Stimulated activated CD4-positive, alpha-beta T cell treated with anti-CD3 and anti-CD28 coated beads, Interleukin-1b, Interleukin-23, amount 100 ng/mL, for 24 hours (primary cell): ENCODE measurements at regions not wholly inside any gene's neighbourhood (a gene's known extent, or its start where the extent isn't known, plus 50 kb on each side); places are given as distances from the start of the nearest gene placed in this dataset.

ENCODE experiments used
- DNase-seq, 4 experiments: peaks; one replicate each; pipeline ENCODE4 v3.0.0-alpha.2; 2020; ENCODE audit warnings: low read depth in 4 of 4, low spot score in 1 of 4

- DNase-seq = no peak
These were observed 191.9 kb upstream of the FN1 start for GRCh38 chr2:215627771-215628170.

DNA sequence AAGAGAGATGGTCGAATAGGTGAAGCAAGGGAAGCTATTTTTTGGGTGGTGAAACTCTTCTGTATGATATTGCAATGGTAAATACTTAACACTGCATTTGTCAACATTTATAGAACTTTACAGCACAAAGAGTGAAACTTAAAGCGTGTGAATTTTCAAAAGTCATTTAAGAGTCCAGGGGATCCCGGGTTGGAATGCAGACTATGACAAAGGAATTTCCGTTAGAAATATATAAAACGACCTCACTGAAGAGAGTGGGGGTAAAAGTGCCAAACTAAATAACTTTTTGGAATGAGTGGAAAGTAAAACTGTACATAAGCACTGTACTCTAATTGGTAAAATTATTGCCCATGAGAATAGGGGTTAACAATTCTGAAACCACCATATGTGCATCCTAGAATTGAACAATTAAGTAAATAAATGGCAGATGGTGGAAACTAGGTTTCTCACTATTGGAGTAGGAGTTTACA, 191.0 kb upstream of the FN1 start:
- DNase-seq = no peak

DNA sequence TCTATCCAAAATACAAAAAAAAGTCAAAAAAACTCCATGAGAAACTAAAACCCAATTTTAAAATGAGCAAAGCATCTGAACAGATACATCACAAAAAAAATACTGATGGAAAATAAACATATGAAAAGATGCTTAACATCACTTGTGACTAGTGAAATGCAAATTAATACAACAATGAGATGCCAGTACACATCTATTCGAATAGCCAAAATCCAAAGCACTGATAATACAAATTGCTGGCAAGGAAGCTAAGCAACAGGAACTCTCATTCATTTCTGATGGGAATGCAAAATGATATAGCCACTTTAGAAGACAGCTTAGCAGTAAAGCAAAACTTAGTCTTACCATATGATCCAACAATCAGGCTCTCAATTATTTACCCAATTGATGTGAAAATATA, 190.2 kb upstream of the FN1 start:
- no peak for DNase-seq

GRCh38 chr2:215625207-215625606, 189.3 kb upstream of the FN1 start:
- no peak for DNase-seq

DNA sequence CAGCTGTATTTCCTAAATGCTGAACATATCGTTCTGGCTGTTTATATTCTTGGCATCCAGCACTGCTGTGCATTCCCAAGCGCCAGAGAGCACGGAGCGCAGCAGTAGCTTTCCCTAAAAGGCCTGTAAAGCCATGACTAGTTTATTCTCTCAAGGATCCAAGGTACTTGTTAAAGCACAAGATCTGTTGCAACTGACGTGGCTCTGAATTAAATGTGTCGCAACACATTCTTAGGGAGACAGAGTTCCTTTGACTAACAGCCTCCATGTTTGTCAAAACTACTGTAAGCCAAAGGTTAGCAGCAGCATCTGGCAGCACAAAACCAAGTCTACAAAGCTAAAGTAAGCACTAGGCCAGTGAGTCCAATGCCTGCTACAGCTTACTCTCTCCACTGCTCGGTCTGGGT, 188.6 kb upstream of the FN1 start:
- DNase-seq = no peak

DNA sequence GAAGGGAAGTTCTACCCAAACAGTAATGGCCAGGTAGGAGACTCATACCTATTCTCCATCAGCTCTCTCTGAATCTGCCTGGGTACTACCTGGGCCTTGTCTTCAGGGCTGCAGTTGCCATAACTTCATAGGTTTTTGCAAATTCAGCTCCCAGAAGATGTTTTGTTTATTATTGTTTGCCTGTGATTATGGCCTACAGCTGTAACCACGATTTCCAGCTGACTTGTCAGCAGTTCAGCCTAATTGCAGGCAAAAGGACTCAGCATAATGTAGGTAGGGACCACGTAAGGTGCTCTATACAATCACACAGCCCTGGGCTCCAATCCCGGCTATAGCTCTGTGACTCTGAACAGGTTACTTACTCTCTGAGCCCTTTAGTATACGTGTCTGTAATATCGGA, 187.0 kb upstream of the FN1 start:
- DNase-seq = no peak

DNA sequence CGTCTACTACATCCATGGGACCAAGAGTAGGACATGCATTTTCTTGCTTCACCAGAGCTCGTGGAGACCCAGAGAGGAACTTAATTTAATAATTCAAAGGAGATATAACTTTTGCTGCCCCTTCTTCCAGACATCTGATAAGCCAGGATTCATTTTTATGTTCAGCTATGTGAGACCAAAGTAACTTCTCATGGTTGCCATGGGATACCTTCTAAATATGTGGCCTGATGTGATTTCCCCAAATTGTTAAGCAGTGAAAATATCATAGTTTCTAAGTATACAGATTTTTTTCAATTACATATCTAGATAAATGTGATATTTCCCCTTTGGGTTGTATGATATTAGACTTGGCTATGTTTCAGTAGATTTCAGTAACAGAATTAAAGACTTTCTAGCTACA, 185.5 kb upstream of the FN1 start:
- no peak for DNase-seq

- DNase-seq = no peak
These were observed 184.7 kb upstream of the FN1 start for GRCh38 chr2:215620528-215620927.

- no peak for DNase-seq
These were observed 184.1 kb upstream of the FN1 start for GRCh38 chr2:215619989-215620388.

- DNase-seq = no peak
These were observed 183.4 kb upstream of the FN1 start for GRCh38 chr2:215619022-215619958.

DNA sequence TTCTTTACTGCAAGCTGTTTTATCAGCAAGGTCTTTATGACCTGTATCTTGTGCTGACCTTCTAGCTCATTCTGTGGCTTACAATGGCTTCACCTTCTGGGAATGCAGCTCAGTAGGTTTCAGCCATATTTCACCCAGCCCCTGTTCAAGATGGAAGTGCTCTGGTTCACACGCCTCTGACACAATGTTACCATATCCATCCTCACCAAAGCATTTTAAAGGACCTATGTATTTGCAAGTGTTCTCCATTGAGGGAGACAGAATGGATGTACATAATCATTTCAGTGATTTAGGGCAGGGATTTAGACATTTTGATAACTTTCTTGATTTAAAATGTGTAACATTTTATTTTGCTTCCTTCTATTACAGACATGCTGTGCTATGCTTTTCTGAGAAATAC, 182.3 kb upstream of the FN1 start:
- DNase-seq = no peak

GRCh38 chr2:215617060-215617824, 181.4 kb upstream of the FN1 start:
- no peak for DNase-seq

DNA sequence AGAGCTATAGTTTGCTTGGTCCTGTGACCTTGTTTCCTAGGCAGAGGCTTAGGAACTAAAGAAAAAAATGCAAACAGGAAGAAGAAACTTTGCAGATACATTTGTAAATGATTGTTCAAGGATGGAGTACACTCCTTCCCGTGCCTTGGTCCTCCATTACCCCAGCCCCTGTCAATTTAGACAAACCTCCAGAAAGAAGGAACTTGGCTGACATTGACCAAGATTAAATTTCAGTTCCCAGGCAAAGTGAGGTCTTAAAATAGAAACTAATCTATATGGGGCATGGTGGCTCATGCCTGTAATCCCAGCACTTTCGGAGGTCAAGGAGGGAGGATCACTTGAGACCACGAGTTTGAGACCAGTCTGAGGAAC, 179.9 kb upstream of the FN1 start:
- DNase-seq = no peak

GRCh38 chr2:215615067-215615802, 179.4 kb upstream of the FN1 start:
- DNase-seq = no peak

DNA sequence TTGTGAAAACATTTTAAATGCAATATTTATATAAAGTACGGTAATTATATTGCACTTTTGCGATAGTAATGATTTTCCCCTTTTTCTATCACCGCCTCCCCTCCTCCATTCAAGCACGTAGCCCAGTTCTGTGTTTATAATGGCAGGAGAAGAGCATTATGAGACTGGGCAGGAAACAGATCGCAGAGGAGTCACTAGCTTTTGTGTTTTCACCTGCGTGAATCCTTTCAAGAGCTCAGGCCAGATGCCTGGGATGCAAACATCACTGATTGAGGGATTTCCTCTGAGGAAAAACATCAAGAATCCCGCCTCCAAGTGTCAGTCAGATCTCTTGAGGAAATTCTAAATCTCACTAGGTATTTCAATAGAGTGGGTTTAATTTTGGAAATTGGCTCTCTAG, 178.4 kb upstream of the FN1 start:
- DNase-seq = no peak

- DNase-seq = no peak
These were observed 178.0 kb upstream of the FN1 start for GRCh38 chr2:215613888-215614287.

GRCh38 chr2:215613280-215613679, 177.4 kb upstream of the FN1 start:
- DNase-seq = no peak

- DNase-seq = no peak
These were observed 176.9 kb upstream of the FN1 start for GRCh38 chr2:215612786-215613185.

GRCh38 chr2:215611609-215612386, 175.9 kb upstream of the FN1 start:
- DNase-seq = no peak

DNA sequence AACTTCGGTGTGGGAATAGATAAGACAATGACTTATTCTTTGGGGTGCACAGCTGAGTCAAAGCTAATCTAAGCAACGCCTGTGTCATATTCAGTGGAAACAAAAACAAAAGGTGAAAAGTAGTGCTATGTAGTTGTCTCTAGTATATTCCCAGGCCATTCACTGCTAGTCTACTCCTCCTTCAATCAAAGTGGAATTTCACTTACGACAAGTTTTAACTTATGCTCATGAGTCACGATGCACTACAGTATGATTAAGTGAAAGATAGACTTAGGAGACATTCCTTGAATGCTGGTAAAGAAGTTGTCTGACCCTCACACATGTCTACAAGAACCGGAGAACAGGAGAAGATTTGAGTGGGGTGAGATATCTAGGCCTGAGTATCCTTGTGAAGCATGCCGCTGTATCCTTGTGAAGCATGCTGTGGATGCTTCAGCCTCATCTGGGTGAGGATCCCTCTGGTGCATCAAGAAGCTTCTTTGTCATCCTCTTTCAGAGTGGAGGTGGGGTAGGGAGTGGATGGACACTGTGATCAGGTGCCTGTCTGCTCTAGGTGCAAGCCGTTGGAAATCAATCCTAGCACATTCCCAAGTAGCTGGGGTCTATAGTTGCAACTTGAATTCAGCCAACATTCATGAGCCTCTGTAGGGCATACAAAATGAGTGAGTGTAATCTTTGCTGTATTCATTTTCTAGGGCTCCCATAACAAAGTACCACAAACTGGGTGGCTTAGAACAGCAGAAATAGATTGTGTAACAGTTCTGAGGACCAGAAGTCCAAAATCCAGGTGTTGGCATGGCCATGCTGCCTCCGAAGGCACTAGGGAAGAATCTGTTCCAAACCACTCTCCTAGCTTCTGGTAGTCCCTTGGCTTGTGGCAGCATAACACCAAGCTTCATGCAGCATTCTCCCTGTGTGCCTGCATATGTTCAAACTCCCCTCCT, 173.5 kb upstream of the FN1 start:
- DNase-seq = no peak
